GM12865 (cell line): ENCODE measurements at regions not wholly inside any gene's neighbourhood (a gene's known extent, or its start where the extent isn't known, plus 50 kb on each side); places are given as distances from the start of the nearest gene placed in this dataset.
"Not testable (repeated sequence)": the region's sequence is repeated elsewhere in the genome, so short reads cannot be mapped to it uniquely, and the experiment has no call there.

ENCODE experiments used
- DNase-seq: peaks from one replicate; pipeline ENCODE4 v3.0.0; 2010; ENCODE audit warnings: low read depth
- H3K4me3 ChIP-seq: 2 replicates; pipeline ENCODE4 v1.5.1; 2011; ENCODE audit warnings: mild to moderate bottlenecking, low read depth, low read length, control low read depth
- CTCF ChIP-seq: IDR thresholded peaks from 2 replicates; pipeline ENCODE4 v1.5.1; 2011; ENCODE audit warnings: low read length, control low read depth, low read depth, inconsistent platforms; ENCODE audit not compliant: insufficient read depth; ENCODE audit errors: missing control alignments

DNA sequence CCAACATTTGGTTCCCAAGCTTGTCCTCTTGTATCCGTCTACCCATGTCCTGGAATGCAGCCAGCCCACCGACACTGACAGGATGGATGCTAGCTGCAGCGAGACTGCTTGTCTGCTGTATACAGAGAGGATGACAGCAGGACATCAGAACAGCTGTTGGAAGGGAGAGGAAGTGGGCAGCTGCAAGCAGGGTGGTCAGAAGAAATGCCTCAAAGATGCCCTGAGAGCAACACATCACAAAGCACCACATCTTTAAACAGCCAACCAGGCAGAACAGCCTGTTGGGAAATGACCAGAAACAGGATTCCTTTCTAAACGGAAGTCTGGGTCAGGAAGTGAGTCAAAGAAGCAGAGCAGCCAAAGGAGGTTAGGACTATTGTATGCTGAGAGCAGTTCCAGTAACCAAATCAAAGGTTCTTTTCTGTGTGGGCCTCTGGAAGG, 219.1 kb downstream of the NDUFS4 start:
- peak; percentile 70 for DNase-seq
- no peak overlapping the region for H3K4me3 ChIP-seq
- TF ChIP-seq CTCF, result no peak

GRCh38 chr5:53782620-53783019, 222.2 kb downstream of the NDUFS4 start:
- TF ChIP-seq CTCF, result no peak
- no peak for DNase-seq
- H3K4me3 ChIP-seq, result no peak overlapping the region

DNA sequence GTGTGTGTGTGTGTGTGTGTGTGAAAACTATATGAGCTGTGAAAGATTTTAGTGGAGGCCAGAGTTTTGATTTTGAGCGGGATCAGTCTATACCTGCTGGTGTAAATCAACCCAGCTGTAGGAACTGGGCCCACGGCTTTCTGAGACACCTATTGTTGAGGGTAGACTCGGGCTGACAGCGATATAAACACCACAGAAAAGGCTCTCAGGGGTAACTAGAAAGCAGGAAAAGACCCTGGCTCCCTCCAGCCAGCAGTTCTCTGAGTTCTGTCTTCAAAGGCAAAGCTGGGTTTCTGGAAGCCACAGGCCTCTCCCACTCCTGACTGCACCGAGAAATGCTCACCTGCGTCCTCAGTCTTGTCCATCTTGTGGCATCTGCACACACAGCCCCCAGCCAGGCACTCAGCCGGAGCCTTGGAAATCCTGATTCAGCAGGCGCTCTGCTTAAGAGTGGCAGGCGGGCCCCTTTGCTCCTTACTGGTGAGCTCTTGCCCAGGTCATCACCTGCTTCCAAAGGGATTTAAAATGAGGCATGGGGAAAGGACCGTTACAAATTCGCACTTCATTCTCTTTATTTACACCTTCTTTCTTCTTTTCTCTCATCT, 223.3 kb downstream of the NDUFS4 start:
- no peak for DNase-seq
- TF ChIP-seq CTCF, result no peak
- H3K4me3 ChIP-seq, result no peak overlapping the region

GRCh38 chr5:53784596-53784995, 224.2 kb downstream of the NDUFS4 start:
- TF ChIP-seq CTCF, result no peak
- no peak overlapping the region for H3K4me3 ChIP-seq
- DNase-seq, result no peak

GRCh38 chr5:53785924-53786323, 225.5 kb downstream of the NDUFS4 start:
- no peak for DNase-seq
- no peak overlapping the region for H3K4me3 ChIP-seq
- TF ChIP-seq CTCF, result no peak

GRCh38 chr5:53790026-53790425, 229.6 kb downstream of the NDUFS4 start:
- no peak for DNase-seq
- TF ChIP-seq CTCF, result no peak
- no peak overlapping the region for H3K4me3 ChIP-seq

GRCh38 chr5:53792338-53792737, 231.9 kb downstream of the NDUFS4 start:
- no peak for TF ChIP-seq CTCF
- H3K4me3 ChIP-seq, result no peak overlapping the region
- DNase-seq, result no peak

DNA sequence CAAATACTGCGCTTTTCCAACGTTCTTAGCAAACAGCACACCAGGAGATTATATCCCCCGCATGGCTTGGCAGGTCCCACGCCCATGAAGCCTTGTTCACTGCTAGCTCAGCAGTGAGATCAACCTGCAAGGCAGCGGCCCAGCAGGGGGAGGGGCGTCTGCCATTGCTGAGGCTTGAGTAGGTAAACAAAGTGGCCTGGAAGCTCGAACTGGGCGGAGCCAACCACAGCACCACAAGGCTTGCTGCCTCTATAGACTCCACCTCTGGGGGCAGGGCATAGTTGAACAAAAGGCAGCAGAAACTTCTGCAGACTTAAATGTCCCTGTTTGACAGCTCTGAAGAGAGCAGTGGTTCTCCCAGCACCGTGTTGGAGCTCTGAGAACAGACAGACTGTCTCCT, 239.2 kb downstream of the NDUFS4 start:
- not testable (repeated sequence) for H3K4me3 ChIP-seq, DNase-seq

- H3K4me3 ChIP-seq, DNase-seq: not testable (repeated sequence)
Observed at GRCh38 chr5:53808392-53808791, 248.0 kb downstream of the NDUFS4 start.
